ENCODE measurements at regions not wholly inside any gene's neighbourhood (a gene's known extent, or its start where the extent isn't known, plus 50 kb on each side); places are given as distances from the start of the nearest gene placed in this dataset.
"Not testable (repeated sequence)": the region's sequence is repeated elsewhere in the genome, so short reads cannot be mapped to it uniquely, and the experiment has no call there.

- H3K27ac ChIP-seq = no peak overlapping the region
- 50 to 68% (median 59%) methylated on average over 1 of the region's 1 CpG for WGBS, 4 donors
- H3K27me3 ChIP-seq = no peaks in the 10 kb centered on the region
- no peaks in the 10 kb centered on the region for H3K4me1 ChIP-seq (replicated peaks in 1 of 2)
- no peak for TF ChIP-seq POLR2A (IDR thresholded peaks at IDR 0.05)
- TF ChIP-seq, protein P1, sequence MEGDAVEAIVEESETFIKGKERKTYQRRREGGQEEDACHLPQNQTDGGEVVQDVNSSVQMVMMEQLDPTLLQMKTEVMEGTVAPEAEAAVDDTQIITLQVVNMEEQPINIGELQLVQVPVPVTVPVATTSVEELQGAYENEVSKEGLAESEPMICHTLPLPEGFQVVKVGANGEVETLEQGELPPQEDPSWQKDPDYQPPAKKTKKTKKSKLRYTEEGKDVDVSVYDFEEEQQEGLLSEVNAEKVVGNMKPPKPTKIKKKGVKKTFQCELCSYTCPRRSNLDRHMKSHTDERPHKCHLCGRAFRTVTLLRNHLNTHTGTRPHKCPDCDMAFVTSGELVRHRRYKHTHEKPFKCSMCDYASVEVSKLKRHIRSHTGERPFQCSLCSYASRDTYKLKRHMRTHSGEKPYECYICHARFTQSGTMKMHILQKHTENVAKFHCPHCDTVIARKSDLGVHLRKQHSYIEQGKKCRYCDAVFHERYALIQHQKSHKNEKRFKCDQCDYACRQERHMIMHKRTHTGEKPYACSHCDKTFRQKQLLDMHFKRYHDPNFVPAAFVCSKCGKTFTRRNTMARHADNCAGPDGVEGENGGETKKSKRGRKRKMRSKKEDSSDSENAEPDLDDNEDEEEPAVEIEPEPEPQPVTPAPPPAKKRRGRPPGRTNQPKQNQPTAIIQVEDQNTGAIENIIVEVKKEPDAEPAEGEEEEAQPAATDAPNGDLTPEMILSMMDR (IDR thresholded peaks at IDR 0.05) = no peak
- H3K4me3 ChIP-seq = no peak overlapping the region
- no peaks in the 10 kb centered on the region for H3K9me3 ChIP-seq (replicated peaks in 1 of 3)
- no peaks in the 10 kb centered on the region for H3K36me3 ChIP-seq (replicated peaks in 1 of 2)
- intact Hi-C loops (cut with DNase I) = loop anchor here in 1 of 2 donors (5.0 kb wide), 1 partner anchor 158 kb away; no protein-coding TSS in a partner anchor
- DNase-seq = no peak
Observed at GRCh38 chr7:142628945-142629344, 120.3 kb upstream of the PRSS1 start.

GRCh38 chr7:142627223-142627622 lies 122.0 kb upstream of the PRSS1 start:
- intact Hi-C loops (cut with DNase I) = loop anchor here in 1 of 2 donors (5.0 kb wide), 1 partner anchor 160 kb away; no protein-coding TSS in a partner anchor
- 65 to 73% (median 70%) methylated on average over 4 to 11 of the region's 11 CpGs for WGBS, 4 donors

DNA sequence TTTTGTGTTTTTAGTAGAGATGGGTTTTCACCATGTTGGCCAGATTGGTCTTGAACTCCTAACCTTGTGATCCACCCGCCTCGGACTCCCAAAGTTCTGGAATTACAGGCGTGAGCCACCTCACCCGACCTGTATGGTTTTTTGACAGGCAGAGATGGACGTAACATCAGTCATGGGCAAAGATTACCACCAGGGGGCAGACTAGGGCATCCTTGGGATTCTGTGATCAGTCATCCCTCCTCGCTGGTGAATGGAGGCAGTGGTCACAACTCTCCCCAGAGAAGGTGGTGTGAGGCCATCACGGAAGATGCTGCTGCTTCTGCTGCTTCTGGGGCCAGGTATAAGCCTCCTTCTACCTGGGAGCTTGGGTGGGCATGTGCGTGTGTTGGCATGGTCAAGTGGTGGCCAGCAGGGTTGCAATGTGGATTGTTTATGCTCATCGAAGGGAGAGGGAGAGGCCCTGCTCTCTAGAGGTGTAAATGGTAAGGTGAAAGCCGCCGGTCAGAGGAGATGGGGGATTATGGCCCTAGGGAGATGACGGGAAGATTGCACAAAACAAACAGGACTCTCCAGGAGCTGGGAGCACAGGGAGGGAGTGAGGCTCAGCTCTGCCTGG lies 122.7 kb upstream of the PRSS1 start:
- peak; percentile 24 to 80 (median 44) for DNase-seq
- intact Hi-C loops (cut with DNase I) = loop anchor here in 1 of 2 donors (5.0 kb wide), 1 partner anchor 161 kb away; no protein-coding TSS in a partner anchor
- 44 to 61% (median 49%) methylated on average over 10 to 12 of the region's 12 CpGs for WGBS, 4 donors
- Histone ChIP-seq H3K4me1 (replicated peaks in 1 of 2) (no peaks in the 10 kb centered on the region), H3K27me3 (no peaks in the 10 kb centered on the region), H3K4me3 (no peak overlapping the region), H3K27ac (no peak overlapping the region), H3K9me3 (replicated peaks in 1 of 3) (no peaks in the 10 kb centered on the region), H3K36me3 (replicated peaks in 1 of 2) (no peaks in the 10 kb centered on the region)
- no peak for TF ChIP-seq POLR2A (IDR thresholded peaks at IDR 0.05)
- TF ChIP-seq, protein P1 (IDR thresholded peaks at IDR 0.05) = peak; percentile 24 to 57 (median 45)

More at GRCh38 chr7:142627223-142627622, 122.0 kb upstream of the PRSS1 start:
- H3K9me3 ChIP-seq (replicated peaks in 1 of 3); DNase-seq; H3K4me1 ChIP-seq (replicated peaks in 1 of 2); H3K27me3 ChIP-seq; H3K27ac ChIP-seq; H3K36me3 ChIP-seq (replicated peaks in 1 of 2); H3K4me3 ChIP-seq: not testable (repeated sequence)

- not testable (repeated sequence) for H3K9me3 ChIP-seq (replicated peaks in 1 of 3); H3K27me3 ChIP-seq; H3K4me3 ChIP-seq; DNase-seq; H3K27ac ChIP-seq; H3K36me3 ChIP-seq (replicated peaks in 1 of 2); H3K4me1 ChIP-seq (replicated peaks in 1 of 2)
- intact Hi-C loops (cut with DNase I) = loop anchor here in 1 of 2 donors (5.0 kb wide), 1 partner anchor 162 kb away; no protein-coding TSS in a partner anchor
- 76 to 92% (median 80%) methylated on average over 2 of the region's 2 CpGs for WGBS, 4 donors
Observed at GRCh38 chr7:142625216-142625615, 124.1 kb upstream of the PRSS1 start.

GRCh38 chr7:142620402-142620801 lies 128.9 kb upstream of the PRSS1 start:
- Histone ChIP-seq H3K4me3 (no peak overlapping the region), H3K36me3 (replicated peaks in 1 of 2) (no peaks in the 10 kb centered on the region), H3K4me1 (replicated peaks in 1 of 2) (no peaks in the 10 kb centered on the region), H3K9me3 (replicated peaks in 1 of 3) (no peaks in the 10 kb centered on the region), H3K27me3 (no peaks in the 10 kb centered on the region), H3K27ac (no peak overlapping the region)
- no peak for TF ChIP-seq POLR2A (IDR thresholded peaks at IDR 0.05)
- TF ChIP-seq, protein P1 (IDR thresholded peaks at IDR 0.05) = no peak
- DNase-seq = no peak
- intact Hi-C loops (cut with DNase I) = no loop called here
- WGBS, 4 donors = 71 to 93% (median 75%) methylated on average over 6 of the region's 6 CpGs
